ENCODE measurements at regions not wholly inside any gene's neighbourhood (a gene's known extent, or its start where the extent isn't known, plus 50 kb on each side); places are given as distances from the start of the nearest gene placed in this dataset.

DNA sequence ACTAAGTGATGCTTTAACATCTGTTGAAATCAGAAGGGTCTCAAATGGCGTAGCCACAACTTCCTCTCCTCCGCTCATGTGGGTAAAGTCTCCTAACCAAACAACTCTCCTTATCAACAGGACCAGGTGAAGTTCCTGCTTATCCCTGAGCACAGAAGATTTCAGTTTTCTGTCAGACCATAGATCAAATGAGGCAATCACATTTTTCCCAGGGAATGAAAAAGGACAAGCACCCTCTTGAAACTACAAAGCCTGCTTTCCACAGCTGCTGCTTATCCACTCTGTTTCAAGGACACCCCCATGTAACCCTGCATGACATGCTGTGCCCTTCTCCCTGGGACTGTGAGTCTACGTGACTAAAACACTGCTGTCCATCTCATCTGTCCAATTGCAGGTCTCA is 788.3 kb upstream of the SLITRK5 start:
- TF ChIP-seq, protein P1, sequence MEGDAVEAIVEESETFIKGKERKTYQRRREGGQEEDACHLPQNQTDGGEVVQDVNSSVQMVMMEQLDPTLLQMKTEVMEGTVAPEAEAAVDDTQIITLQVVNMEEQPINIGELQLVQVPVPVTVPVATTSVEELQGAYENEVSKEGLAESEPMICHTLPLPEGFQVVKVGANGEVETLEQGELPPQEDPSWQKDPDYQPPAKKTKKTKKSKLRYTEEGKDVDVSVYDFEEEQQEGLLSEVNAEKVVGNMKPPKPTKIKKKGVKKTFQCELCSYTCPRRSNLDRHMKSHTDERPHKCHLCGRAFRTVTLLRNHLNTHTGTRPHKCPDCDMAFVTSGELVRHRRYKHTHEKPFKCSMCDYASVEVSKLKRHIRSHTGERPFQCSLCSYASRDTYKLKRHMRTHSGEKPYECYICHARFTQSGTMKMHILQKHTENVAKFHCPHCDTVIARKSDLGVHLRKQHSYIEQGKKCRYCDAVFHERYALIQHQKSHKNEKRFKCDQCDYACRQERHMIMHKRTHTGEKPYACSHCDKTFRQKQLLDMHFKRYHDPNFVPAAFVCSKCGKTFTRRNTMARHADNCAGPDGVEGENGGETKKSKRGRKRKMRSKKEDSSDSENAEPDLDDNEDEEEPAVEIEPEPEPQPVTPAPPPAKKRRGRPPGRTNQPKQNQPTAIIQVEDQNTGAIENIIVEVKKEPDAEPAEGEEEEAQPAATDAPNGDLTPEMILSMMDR (IDR thresholded peaks at IDR 0.05), result no peak
- TF ChIP-seq SIN3A (IDR thresholded peaks at IDR 0.05; ENCODE audit: borderline replicate concordance, insufficient read depth, low read depth, low read length), result no peak
